Fibroblast of lung (primary cell): ENCODE measurements at regions not wholly inside any gene's neighbourhood (a gene's known extent, or its start where the extent isn't known, plus 50 kb on each side); places are given as distances from the start of the nearest gene placed in this dataset.

Experiments
- DNase-seq, 2 donors: peaks; one replicate each; pipeline versions ENCODE4 v3.0.0 to v3.0.0-alpha.2; 2010; ENCODE audit warnings: low read depth in 2 of 2
- H2AFZ ChIP-seq: 2 replicates; pipeline ENCODE4 v1.5.1; 2012; ENCODE audit warnings: low read length, control low read depth, inconsistent platforms
- H3K27ac ChIP-seq: 2 replicates; pipeline ENCODE4 v1.5.1; 2011; ENCODE audit warnings: low read length, control low read depth; ENCODE audit not compliant: insufficient read depth
- H3K27me3 ChIP-seq: 2 replicates; pipeline ENCODE4 v1.5.1; 2011; ENCODE audit warnings: mild to moderate bottlenecking, low read length; ENCODE audit not compliant: control insufficient read depth, insufficient read depth
- H3K36me3 ChIP-seq: 2 replicates; pipeline ENCODE4 v1.5.1; 2011; ENCODE audit warnings: low read length; ENCODE audit not compliant: control insufficient read depth, insufficient read depth
- H3K4me1 ChIP-seq: 2 replicates; pipeline ENCODE4 v1.5.1; 2011; ENCODE audit warnings: low read length; ENCODE audit not compliant: control insufficient read depth, insufficient read depth; ENCODE audit errors: extremely low read depth
- H3K4me2 ChIP-seq: 2 replicates; pipeline ENCODE4 v1.5.1; 2011; ENCODE audit warnings: low read length, control low read depth; ENCODE audit not compliant: insufficient read depth; ENCODE audit errors: extremely low read depth
- H3K4me3 ChIP-seq, 4 experiments: fragments of 200-600 bp in 1 of 4; sonication (generic) in 1 of 4; replicated peaks in 1 of 4; 2 replicates each; pipeline ENCODE4 v1.5.1; 2011 to 2016; ENCODE audit warnings: low read length in 4 of 4, low read depth in 3 of 4, mild to moderate bottlenecking in 3 of 4, control low read depth in 2 of 4, inconsistent platforms in 1 of 4, mixed read lengths in 1 of 4; ENCODE audit not compliant: insufficient read depth in 1 of 4; ENCODE audit errors: control extremely low read depth in 1 of 4
- H3K79me2 ChIP-seq: 2 replicates; pipeline ENCODE4 v1.5.1; 2012; ENCODE audit warnings: mild to moderate bottlenecking, low read length, inconsistent platforms; ENCODE audit not compliant: control insufficient read depth, insufficient read depth
- H3K9ac ChIP-seq: 2 replicates; pipeline ENCODE4 v1.5.1; 2011; ENCODE audit warnings: mild to moderate bottlenecking, low read length, control low read depth; ENCODE audit not compliant: insufficient read depth
- H3K9me3 ChIP-seq: 2 replicates; pipeline ENCODE4 v1.5.1; 2012; ENCODE audit warnings: low read depth, low read length; ENCODE audit not compliant: control insufficient read depth, insufficient read depth
- H4K20me1 ChIP-seq: 2 replicates; pipeline ENCODE4 v1.5.1; 2011; ENCODE audit warnings: low read length; ENCODE audit not compliant: control insufficient read depth, insufficient read depth; ENCODE audit errors: extremely low read depth
- EZH2 ChIP-seq: IDR thresholded peaks from 2 replicates; pipeline ENCODE4 v1.5.1; 2012; ENCODE audit warnings: low read length, control low read depth, mild to moderate bottlenecking; ENCODE audit errors: missing control alignments
- TF ChIP-seq, protein P1 (sequence below), 2 donors: IDR thresholded peaks in 1 of 2; conservative IDR thresholded peaks in 1 of 2; 1 replicate in 1 of 2; 2 replicates in 1 of 2; pipeline ENCODE4 v1.5.1; 2011 to 2012; ENCODE audit warnings: low read length in 2 of 2, control low read depth in 1 of 2, inconsistent platforms in 1 of 2, low read depth in 1 of 2, mild to moderate bottlenecking in 1 of 2

DNA sequence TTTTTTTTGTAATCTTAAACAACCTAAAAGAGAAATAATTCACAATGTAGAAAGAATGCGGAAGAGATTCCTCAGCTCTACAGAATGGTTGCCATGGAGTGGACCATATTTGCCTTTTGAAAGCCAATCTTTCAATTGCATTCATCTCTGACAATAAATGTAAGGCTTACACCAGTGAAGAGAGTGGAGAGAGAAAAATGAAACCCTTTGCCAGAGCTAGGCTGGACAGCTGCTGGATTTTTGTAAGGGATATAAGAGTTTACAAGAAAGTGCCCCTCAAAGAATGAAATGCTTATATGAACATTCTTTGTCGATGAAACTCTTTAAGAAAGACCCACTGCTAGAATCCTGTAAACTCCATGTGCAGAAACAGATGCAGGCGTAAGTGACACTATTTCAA is 66.0 kb upstream of the FAT1 start:
- Histone ChIP-seq H3K27ac (no peak overlapping the region), H2AFZ (no peak overlapping the region), H3K79me2 (no peaks in the 10 kb centered on the region), H3K4me3 (no peak overlapping the region), H3K9ac (no peak overlapping the region), H3K36me3 (no peaks in the 10 kb centered on the region), H3K4me1 (peaks cover 2% of the 10 kb centered on the region), H3K9me3 (no peaks in the 10 kb centered on the region), H3K27me3 (no peaks in the 10 kb centered on the region), H3K4me2 (no peak overlapping the region), H4K20me1 (no peaks in the 10 kb centered on the region)
- TF ChIP-seq EZH2: no peak
- TF ChIP-seq, protein P1, sequence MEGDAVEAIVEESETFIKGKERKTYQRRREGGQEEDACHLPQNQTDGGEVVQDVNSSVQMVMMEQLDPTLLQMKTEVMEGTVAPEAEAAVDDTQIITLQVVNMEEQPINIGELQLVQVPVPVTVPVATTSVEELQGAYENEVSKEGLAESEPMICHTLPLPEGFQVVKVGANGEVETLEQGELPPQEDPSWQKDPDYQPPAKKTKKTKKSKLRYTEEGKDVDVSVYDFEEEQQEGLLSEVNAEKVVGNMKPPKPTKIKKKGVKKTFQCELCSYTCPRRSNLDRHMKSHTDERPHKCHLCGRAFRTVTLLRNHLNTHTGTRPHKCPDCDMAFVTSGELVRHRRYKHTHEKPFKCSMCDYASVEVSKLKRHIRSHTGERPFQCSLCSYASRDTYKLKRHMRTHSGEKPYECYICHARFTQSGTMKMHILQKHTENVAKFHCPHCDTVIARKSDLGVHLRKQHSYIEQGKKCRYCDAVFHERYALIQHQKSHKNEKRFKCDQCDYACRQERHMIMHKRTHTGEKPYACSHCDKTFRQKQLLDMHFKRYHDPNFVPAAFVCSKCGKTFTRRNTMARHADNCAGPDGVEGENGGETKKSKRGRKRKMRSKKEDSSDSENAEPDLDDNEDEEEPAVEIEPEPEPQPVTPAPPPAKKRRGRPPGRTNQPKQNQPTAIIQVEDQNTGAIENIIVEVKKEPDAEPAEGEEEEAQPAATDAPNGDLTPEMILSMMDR (conservative IDR thresholded peaks at IDR 0.05 in 1 of 2, IDR thresholded peaks at IDR 0.05 in 1 of 2; ENCODE audit: low read depth in 1 of 2, low read length in 2 of 2): no peak
- DNase-seq: peak; percentile 53 to 66

- Histone ChIP-seq H3K36me3 (no peaks in the 10 kb centered on the region), H3K4me1 (peaks cover 2% of the 10 kb centered on the region), H3K4me2 (peak overlapping the region; percentile 15), H3K27ac (no peak overlapping the region), H3K9ac (no peak overlapping the region), H3K4me3 (no peak overlapping the region), H2AFZ (no peak overlapping the region), H3K9me3 (no peaks in the 10 kb centered on the region), H3K27me3 (no peaks in the 10 kb centered on the region), H4K20me1 (no peaks in the 10 kb centered on the region), H3K79me2 (no peaks in the 10 kb centered on the region)
- peak; percentile 50 to 67 for DNase-seq
- TF ChIP-seq, protein P1 (conservative IDR thresholded peaks at IDR 0.05 in 1 of 2, IDR thresholded peaks at IDR 0.05 in 1 of 2; ENCODE audit: low read depth in 1 of 2, low read length in 2 of 2): no peak
- no peak for TF ChIP-seq EZH2
These were observed 67.0 kb upstream of the FAT1 start for GRCh38 chr4:186790630-186791029.

DNA sequence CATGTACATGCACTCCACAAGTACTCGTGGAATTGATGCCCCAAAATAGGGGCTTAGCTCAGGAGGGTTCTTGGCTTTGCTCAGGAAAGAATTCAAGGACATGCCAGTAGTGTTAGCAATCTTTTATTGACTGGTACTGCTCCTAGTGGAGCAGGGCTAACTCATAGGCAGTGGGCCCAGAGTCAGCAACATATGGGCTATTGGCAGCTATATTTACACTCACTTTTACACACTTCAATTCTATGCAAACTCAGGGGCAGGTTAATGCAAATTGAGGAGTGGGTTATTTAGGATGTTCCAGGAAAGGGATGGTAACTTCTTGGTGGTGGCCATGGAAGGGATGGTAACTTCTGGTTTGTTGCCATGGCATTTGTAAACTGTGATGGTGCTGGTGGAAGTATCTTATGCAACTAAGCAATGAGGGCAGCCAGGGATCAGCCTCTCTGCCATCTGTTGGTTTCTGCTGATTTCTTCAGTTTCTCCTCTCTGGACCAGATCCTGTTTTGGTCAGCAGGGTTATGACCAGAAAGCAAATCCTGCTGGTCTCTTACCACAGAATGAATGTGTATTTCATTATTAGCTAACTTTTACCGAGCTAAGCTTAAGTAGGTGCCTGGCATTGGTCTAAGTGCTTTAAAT is 69.2 kb upstream of the FAT1 start:
- H3K9ac ChIP-seq: no peak overlapping the region
- peaks cover 2% of the 10 kb centered on the region for H3K4me1 ChIP-seq
- peak; percentile 61 to 94 for DNase-seq
- no peak overlapping the region for H2AFZ ChIP-seq
- H3K27ac ChIP-seq: no peak overlapping the region
- no peaks in the 10 kb centered on the region for H3K9me3 ChIP-seq
- H3K36me3 ChIP-seq: no peaks in the 10 kb centered on the region
- H3K27me3 ChIP-seq: no peaks in the 10 kb centered on the region
- no peak overlapping the region for H3K4me2 ChIP-seq
- no peaks in the 10 kb centered on the region for H3K79me2 ChIP-seq
- no peak for TF ChIP-seq EZH2
- TF ChIP-seq, protein P1 (conservative IDR thresholded peaks at IDR 0.05 in 1 of 2, IDR thresholded peaks at IDR 0.05 in 1 of 2; ENCODE audit: low read depth in 1 of 2, low read length in 2 of 2): no peak
- no peak overlapping the region for H3K4me3 ChIP-seq
- no peaks in the 10 kb centered on the region for H4K20me1 ChIP-seq
